Right kidney (tissue), 1 donor: ENCODE measurements at regions not wholly inside any gene's neighbourhood (a gene's known extent, or its start where the extent isn't known, plus 50 kb on each side); places are given as distances from the start of the nearest gene placed in this dataset.

Experiments used
- DNase-seq: peaks from one replicate; pipeline ENCODE4 v3.0.0-alpha.2; 2016

GRCh38 chr10:131635564-131636015, 265.2 kb upstream of the PPP2R2D start:
- no peak for DNase-seq

- no peak for DNase-seq
These were observed 264.7 kb upstream of the PPP2R2D start for GRCh38 chr10:131636116-131636515.

GRCh38 chr10:131636841-131637724, 263.7 kb upstream of the PPP2R2D start:
- no peak for DNase-seq

GRCh38 chr10:131638049-131638879, 262.5 kb upstream of the PPP2R2D start:
- DNase-seq: no peak

- no peak for DNase-seq
These were observed 261.9 kb upstream of the PPP2R2D start for GRCh38 chr10:131638880-131639278.

- DNase-seq: no peak
These were observed 260.7 kb upstream of the PPP2R2D start for GRCh38 chr10:131640045-131640644.

- DNase-seq: no peak
These were observed 259.6 kb upstream of the PPP2R2D start for GRCh38 chr10:131641231-131641630.

GRCh38 chr10:131641898-131642297, 258.9 kb upstream of the PPP2R2D start:
- no peak for DNase-seq

- DNase-seq: no peak
These were observed 257.8 kb upstream of the PPP2R2D start for GRCh38 chr10:131642966-131643365.

GRCh38 chr10:131644289-131644688, 256.5 kb upstream of the PPP2R2D start:
- no peak for DNase-seq

- DNase-seq: no peak
These were observed 255.7 kb upstream of the PPP2R2D start for GRCh38 chr10:131644864-131645658.

GRCh38 chr10:131645756-131646155, 255.1 kb upstream of the PPP2R2D start:
- no peak for DNase-seq

GRCh38 chr10:131646551-131647525, 254.0 kb upstream of the PPP2R2D start:
- DNase-seq: no peak

- no peak for DNase-seq
These were observed 253.0 kb upstream of the PPP2R2D start for GRCh38 chr10:131647789-131648188.

GRCh38 chr10:131648386-131649020, 252.3 kb upstream of the PPP2R2D start:
- no peak for DNase-seq

GRCh38 chr10:131649617-131650016, 251.2 kb upstream of the PPP2R2D start:
- DNase-seq: no peak

GRCh38 chr10:131650169-131650705, 250.6 kb upstream of the PPP2R2D start:
- no peak for DNase-seq

GRCh38 chr10:131650771-131651673, 249.8 kb upstream of the PPP2R2D start:
- no peak for DNase-seq
